Uterus (tissue), 2 donors: ENCODE measurements at regions not wholly inside any gene's neighbourhood (a gene's known extent, or its start where the extent isn't known, plus 50 kb on each side); places are given as distances from the start of the nearest gene placed in this dataset.

Experiments
- CTCF ChIP-seq, 4 experiments: fragments of 200-600 bp in 2 of 4; fragments of 450-650 bp in 2 of 4; sonication (generic) in 2 of 4; IDR thresholded peaks; one replicate each; pipeline ENCODE4 v1.5.1; 2016 to 2019; ENCODE audit warnings: antibody characterized with exemption in 4 of 4, mild to moderate bottlenecking in 2 of 4, moderate library complexity in 1 of 4
- POLR2A ChIP-seq, 2 donors: fragments of 450-650 bp; IDR thresholded peaks; one replicate each; pipeline ENCODE4 v1.6.1; 2016; ENCODE audit warnings: antibody characterized with exemption in 2 of 2, mild to moderate bottlenecking in 1 of 2, moderate library complexity in 1 of 2

DNA sequence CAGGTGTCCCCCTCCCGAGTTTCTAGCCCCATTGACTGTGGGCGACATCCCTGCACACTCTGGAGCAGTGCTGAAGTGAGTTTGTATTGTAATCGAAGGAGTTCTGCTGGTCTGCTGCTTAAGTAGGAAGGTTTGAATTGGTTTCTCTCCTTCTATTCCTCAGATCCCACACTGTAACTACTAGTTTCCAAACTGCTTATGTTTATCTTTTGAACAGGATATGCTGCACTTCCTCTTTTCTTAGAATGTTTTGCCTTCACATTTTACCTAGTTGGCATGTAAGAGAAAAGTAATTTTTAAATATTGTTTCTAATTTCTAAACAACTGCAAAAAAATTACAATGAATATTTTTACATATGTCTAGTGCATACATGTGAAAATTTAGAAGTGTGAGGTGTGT, 511.8 kb downstream of the KLF12 start:
- TF ChIP-seq CTCF (IDR thresholded peaks at IDR 0.05), result no peak
- no peak for TF ChIP-seq POLR2A (IDR thresholded peaks at IDR 0.05)
